Breast epithelium (tissue), 4 donors: ENCODE measurements at regions not wholly inside any gene's neighbourhood (a gene's known extent, or its start where the extent isn't known, plus 50 kb on each side); places are given as distances from the start of the nearest gene placed in this dataset.

Experiments used
- DNase-seq, 2 donors: peaks; one replicate each; pipeline ENCODE4 v3.0.0-alpha.2; 2019; ENCODE audit warnings: low spot score in 2 of 2
- H3K27ac ChIP-seq, 2 donors: fragments of 200-600 bp; sonication (generic) in 1 of 2; one replicate each; pipeline ENCODE4 v1.5.1; 2016 to 2019; ENCODE audit warnings: mild to moderate bottlenecking in 1 of 2
- H3K27me3 ChIP-seq, 2 donors: fragments of 200-600 bp; sonication (generic) in 1 of 2; one replicate each; pipeline versions ENCODE4 v1.5.1 to v1.6.0; 2017 to 2019; ENCODE audit warnings: control low read depth in 1 of 2, mild to moderate bottlenecking in 1 of 2
- H3K36me3 ChIP-seq: fragments of 200-600 bp; one replicate; pipeline ENCODE4 v1.5.1; 2019
- H3K4me1 ChIP-seq, 2 donors: fragments of 200-600 bp; sonication (generic); one replicate each; pipeline ENCODE4 v1.5.1; 2016 to 2019; ENCODE audit warnings: control low read depth in 1 of 2
- H3K4me3 ChIP-seq, 3 donors: fragments of 200-600 bp; sonication (generic); 1 replicate in 2 of 3; 2 replicates in 1 of 3; pipeline ENCODE4 v1.5.1; 2016 to 2019; ENCODE audit warnings: mild to moderate bottlenecking in 3 of 3, moderate library complexity in 2 of 3
- H3K9me3 ChIP-seq, 2 donors: fragments of 200-600 bp; sonication (generic) in 1 of 2; one replicate each; pipeline ENCODE4 v1.5.1; 2016 to 2019; ENCODE audit warnings: control low read depth in 1 of 2
- CTCF ChIP-seq, 3 donors: fragments of 450-650 bp; IDR thresholded peaks; one replicate each; pipeline ENCODE4 v1.5.1; 2016 to 2017; ENCODE audit warnings: antibody characterized with exemption in 3 of 3, mild to moderate bottlenecking in 3 of 3, moderate library complexity in 3 of 3
- POLR2A ChIP-seq: fragments of 450-650 bp; IDR thresholded peaks from one replicate; pipeline ENCODE4 v1.6.1; 2016; ENCODE audit warnings: antibody characterized with exemption, mild to moderate bottlenecking, moderate library complexity
- POLR2AphosphoS5 ChIP-seq, 3 donors: sonication (generic); formaldehyde crosslinking; IDR thresholded peaks; one replicate each; pipeline ENCODE4 v1.6.1; 2017; ENCODE audit warnings: antibody characterized with exemption in 3 of 3
- intact Hi-C: fragments of 100-400 bp; cut with DNase I; formaldehyde crosslinking; loops from one replicate; pipeline ENCODE4 v1.15.1; 2023; ENCODE audit warnings: low total_unique reads

DNA sequence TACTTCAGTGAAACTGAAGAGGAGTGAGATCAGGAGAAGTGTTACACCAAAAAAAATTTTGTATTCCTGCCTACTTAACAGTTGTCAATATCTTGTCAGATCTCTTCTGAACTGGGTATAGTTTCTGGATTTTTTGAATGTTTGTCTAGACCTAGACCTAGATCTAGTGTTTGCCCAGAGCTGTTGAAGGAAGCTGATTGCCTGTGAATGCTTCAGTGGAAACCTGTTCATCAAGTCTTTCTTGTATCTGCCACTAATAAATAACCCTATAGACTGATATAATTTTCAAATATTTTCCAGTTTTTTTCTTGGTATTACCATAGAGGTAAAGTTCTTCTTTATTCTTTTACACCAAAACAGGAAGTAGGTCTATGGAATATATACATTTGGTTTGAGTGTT is 781.5 kb upstream of the FBXO33 start:
- Histone ChIP-seq H3K4me1 (no peaks in the 10 kb centered on the region), H3K27ac (no peak overlapping the region), H3K4me3 (no peak overlapping the region), H3K9me3 (no peaks in the 10 kb centered on the region), H3K27me3 (no peaks in the 10 kb centered on the region), H3K36me3 (no peaks in the 10 kb centered on the region)
- intact Hi-C loops, result no loop called here
- no peak for DNase-seq
- TF ChIP-seq POLR2AphosphoS5 (IDR thresholded peaks at IDR 0.05), result no peak
- TF ChIP-seq CTCF (IDR thresholded peaks at IDR 0.05), result no peak
- no peak for TF ChIP-seq POLR2A

GRCh38 chr14:40204441-40205175 is 772.4 kb upstream of the FBXO33 start:
- Histone ChIP-seq H3K36me3 (no peaks in the 10 kb centered on the region), H3K27ac (no peak overlapping the region), H3K4me3 (no peak overlapping the region), H3K9me3 (peaks cover 3% of the 10 kb centered on the region in 2 donors), H3K4me1 (no peaks in the 10 kb centered on the region), H3K27me3 (no peaks in the 10 kb centered on the region)
- no peak for TF ChIP-seq POLR2A
- no peak for TF ChIP-seq CTCF (IDR thresholded peaks at IDR 0.05)
- no peak for TF ChIP-seq POLR2AphosphoS5 (IDR thresholded peaks at IDR 0.05)
- intact Hi-C loops, result no loop called here
- no peak for DNase-seq

DNA sequence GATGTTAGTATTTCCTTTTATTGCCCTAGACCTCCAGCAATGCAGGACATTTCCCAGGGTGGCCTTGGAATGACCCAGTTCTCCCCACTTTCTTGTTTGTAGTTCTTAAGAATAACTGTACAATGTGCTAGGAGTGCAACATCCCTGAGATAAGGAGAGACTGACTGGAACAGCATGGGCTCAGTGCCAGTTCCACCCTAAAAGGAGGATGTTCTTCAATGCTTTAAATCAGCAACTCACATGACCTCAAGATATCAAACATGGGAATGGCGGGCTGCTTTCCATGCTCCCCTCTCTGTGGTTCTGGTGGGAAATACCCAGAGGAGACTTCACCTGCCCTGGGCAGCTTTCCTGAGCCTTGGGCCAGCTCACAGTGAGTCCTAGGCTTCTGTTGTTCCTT is 766.9 kb upstream of the FBXO33 start:
- H3K4me1 ChIP-seq, result no peaks in the 10 kb centered on the region

DNA sequence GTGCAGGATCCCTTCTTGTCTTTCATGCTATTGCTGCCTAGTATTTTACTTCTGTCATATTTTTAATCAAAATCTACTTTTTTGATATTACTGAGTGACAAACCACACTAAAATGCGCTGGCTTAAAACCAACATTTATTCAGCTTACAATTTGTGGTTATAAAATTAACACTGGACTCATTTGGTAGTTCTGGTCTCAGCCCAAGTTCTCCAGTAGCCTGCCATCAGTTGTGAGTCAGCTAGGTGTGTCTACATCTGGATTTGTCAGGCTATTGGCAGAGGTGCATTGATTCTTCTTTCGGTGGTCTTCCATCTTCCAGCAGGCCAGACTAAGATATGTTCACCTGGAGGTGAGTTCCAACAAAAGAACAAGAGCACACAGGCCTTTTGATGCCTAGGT is 765.1 kb upstream of the FBXO33 start:
- peaks cover 0 to 3% of the 10 kb centered on the region in 2 donors for H3K9me3 ChIP-seq
- TF ChIP-seq POLR2AphosphoS5 (IDR thresholded peaks at IDR 0.05) (no peak), POLR2A (no peak), CTCF (IDR thresholded peaks at IDR 0.05) (no peak)
- H3K27ac ChIP-seq, result no peak overlapping the region
- no peaks in the 10 kb centered on the region for H3K27me3 ChIP-seq
- no peaks in the 10 kb centered on the region for H3K4me1 ChIP-seq
- no peaks in the 10 kb centered on the region for H3K36me3 ChIP-seq
- H3K4me3 ChIP-seq, result no peak overlapping the region
- DNase-seq, result no peak
- intact Hi-C loops, result loop anchor here (10.0 kb wide), 1 partner anchor 993 kb away; no protein-coding TSS in a partner anchor

More for the DNA sequence above, 766.9 kb upstream of the FBXO33 start:
- intact Hi-C loops, result loop anchor here (10.0 kb wide), 1 partner anchor 994 kb away; no protein-coding TSS in a partner anchor
- no peak for DNase-seq
- Histone ChIP-seq H3K27me3 (no peaks in the 10 kb centered on the region), H3K9me3 (peaks cover 0 to 3% of the 10 kb centered on the region in 2 donors), H3K27ac (no peak overlapping the region), H3K36me3 (no peaks in the 10 kb centered on the region), H3K4me3 (no peak overlapping the region)
- no peak for TF ChIP-seq CTCF (IDR thresholded peaks at IDR 0.05)
- TF ChIP-seq POLR2AphosphoS5 (IDR thresholded peaks at IDR 0.05), result no peak
- no peak for TF ChIP-seq POLR2A

DNA sequence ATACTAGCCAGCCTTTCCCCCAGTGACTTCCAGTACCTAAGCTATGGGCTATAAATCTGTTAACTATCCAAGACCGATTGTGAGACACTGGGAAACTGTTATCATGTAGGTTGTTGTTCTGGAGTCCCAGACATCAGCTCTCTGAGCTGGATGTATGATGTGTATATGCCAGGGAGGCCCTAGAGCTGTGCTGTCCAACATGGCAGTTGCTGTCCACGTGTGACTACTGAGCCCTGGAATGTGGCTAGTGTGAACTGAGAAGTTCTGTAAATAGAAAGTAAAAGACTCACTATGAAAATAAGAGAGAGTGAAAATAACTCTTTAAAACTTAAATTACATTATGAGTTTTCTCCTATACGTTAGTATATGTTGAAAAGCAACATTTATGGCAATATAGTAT is 755.8 kb upstream of the FBXO33 start:
- H3K9me3 ChIP-seq, result no peaks in the 10 kb centered on the region
- H3K4me1 ChIP-seq, result no peaks in the 10 kb centered on the region
- no peak for DNase-seq
- TF ChIP-seq POLR2AphosphoS5 (IDR thresholded peaks at IDR 0.05), result no peak
- TF ChIP-seq POLR2A, result no peak
- no peak for TF ChIP-seq CTCF (IDR thresholded peaks at IDR 0.05)
- intact Hi-C loops, result no loop called here
- H3K4me3 ChIP-seq, result no peak overlapping the region
- H3K36me3 ChIP-seq, result no peaks in the 10 kb centered on the region
- H3K27me3 ChIP-seq, result no peaks in the 10 kb centered on the region
- H3K27ac ChIP-seq, result no peak overlapping the region
